ENCODE measurements at regions not wholly inside any gene's neighbourhood (a gene's known extent, or its start where the extent isn't known, plus 50 kb on each side); places are given as distances from the start of the nearest gene placed in this dataset.

DNA sequence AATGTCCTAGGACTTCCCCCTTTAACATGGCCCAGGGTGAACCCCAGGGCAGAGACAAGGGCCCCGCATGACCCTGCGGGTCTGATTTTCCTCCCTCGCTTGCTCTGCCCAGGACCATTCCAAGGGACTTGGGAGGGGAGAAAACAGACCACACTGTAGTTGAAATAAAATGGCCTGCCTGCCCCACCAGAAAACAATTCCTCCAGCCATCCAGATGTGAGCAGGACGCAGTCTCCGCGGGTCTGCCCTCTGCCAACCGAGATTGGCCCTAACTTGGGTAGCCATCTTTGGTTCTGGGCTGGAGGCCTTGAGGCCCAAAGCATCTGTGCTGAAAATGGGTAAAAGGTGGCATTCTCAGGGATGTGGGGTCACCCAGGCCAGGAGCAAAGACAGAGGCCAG lies 75.5 kb downstream of the RFLNA start:
- Histone ChIP-seq H3K27me3 (ENCODE audit: control insufficient read depth in 2 of 2, insufficient read depth in 2 of 2, low read length in 2 of 2) (no peaks in the 10 kb centered on the region), H3K4me2 (replicated peaks; ENCODE audit: extremely low read depth, low read length, poor library complexity, severe bottlenecking) (no peak overlapping the region), H3K27ac (ENCODE audit: low read depth in 1 of 2, low read length in 2 of 2) (no peak overlapping the region), H3K4me3 (replicated peaks in 1 of 3; ENCODE audit: low read depth in 2 of 3, low read length in 3 of 3) (no peak overlapping the region), H3K9me3 (replicated peaks in 1 of 2; ENCODE audit: control insufficient read depth in 1 of 2, insufficient read depth in 1 of 2, low read length in 2 of 2) (no peaks in the 10 kb centered on the region), H4K20me1 (ENCODE audit: insufficient read depth, low read length) (peaks cover 94% of the 10 kb centered on the region), H3K36me3 (replicated peaks in 1 of 2; ENCODE audit: control insufficient read depth in 1 of 2, insufficient read depth in 2 of 2, low read length in 2 of 2) (peaks cover 82 to 92% of the 10 kb centered on the region in 2 donors), H3K4me1 (ENCODE audit: control insufficient read depth in 1 of 2, insufficient read depth in 2 of 2, low read length in 2 of 2) (no peaks in the 10 kb centered on the region), H2AFZ (ENCODE audit: insufficient read depth, low read depth, low read length, poor library complexity, severe bottlenecking) (no peak overlapping the region), H3K9ac (ENCODE audit: insufficient read depth, low read length, poor library complexity, severe bottlenecking) (no peak overlapping the region), H3K79me2 (ENCODE audit: insufficient read depth, low read length) (peaks cover 21% of the 10 kb centered on the region)
- DNase-seq: no peak
- no peaks in the 10 kb centered on the region for H3K27me3 Mint-ChIP-seq (ENCODE audit: low read depth in 3 of 3)
- intact Hi-C loops (cut with micrococcal nuclease): no loop called here
- WGBS (ENCODE audit: insufficient coverage): 98% methylated on average over 7 of the region's 7 CpGs
- peaks cover 59 to 85% of the 10 kb centered on the region in 2 donors for H3K36me3 Mint-ChIP-seq
- no peaks in the 10 kb centered on the region for H3K4me1 Mint-ChIP-seq
- TF ChIP-seq CTCF (IDR thresholded peaks at IDR 0.05): no peak
- peak overlapping the region in 2 of 7 donors; percentile 36 to 48 for H3K27ac Mint-ChIP-seq
- H3K9me3 Mint-ChIP-seq: peaks cover 0 to 2% (median 0%) of the 10 kb centered on the region in 7 donors
- no peak overlapping the region for H3K4me3 Mint-ChIP-seq

GRCh38 chr12:124369827-124370378 lies 75.0 kb downstream of the RFLNA start:
- peaks cover 82 to 92% of the 10 kb centered on the region in 2 donors for H3K36me3 ChIP-seq (replicated peaks in 1 of 2; ENCODE audit: control insufficient read depth in 1 of 2, insufficient read depth in 2 of 2, low read length in 2 of 2)
- H3K4me2 ChIP-seq (replicated peaks; ENCODE audit: extremely low read depth, low read length, poor library complexity, severe bottlenecking): no peak overlapping the region
- H2AFZ ChIP-seq (ENCODE audit: insufficient read depth, low read depth, low read length, poor library complexity, severe bottlenecking): no peak overlapping the region
- no peak overlapping the region for H3K27ac Mint-ChIP-seq
- no peak overlapping the region for H3K4me3 Mint-ChIP-seq
- H3K9me3 ChIP-seq (replicated peaks in 1 of 2; ENCODE audit: control insufficient read depth in 1 of 2, insufficient read depth in 1 of 2, low read length in 2 of 2): no peaks in the 10 kb centered on the region
- H3K9ac ChIP-seq (ENCODE audit: insufficient read depth, low read length, poor library complexity, severe bottlenecking): no peak overlapping the region
- H3K79me2 ChIP-seq (ENCODE audit: insufficient read depth, low read length): peaks cover 25% of the 10 kb centered on the region
- peaks cover 0 to 2% (median 0%) of the 10 kb centered on the region in 7 donors for H3K9me3 Mint-ChIP-seq
- DNase-seq: no peak
- 93% methylated on average over 17 of the region's 20 CpGs for WGBS (ENCODE audit: insufficient coverage)
- no peaks in the 10 kb centered on the region for H3K4me1 Mint-ChIP-seq
- peaks cover 94% of the 10 kb centered on the region for H4K20me1 ChIP-seq (ENCODE audit: insufficient read depth, low read length)
- peaks cover 56 to 85% of the 10 kb centered on the region in 2 donors for H3K36me3 Mint-ChIP-seq
- no peak overlapping the region for H3K4me3 ChIP-seq (replicated peaks in 1 of 3; ENCODE audit: low read depth in 2 of 3, low read length in 3 of 3)
- no peaks in the 10 kb centered on the region for H3K4me1 ChIP-seq (ENCODE audit: control insufficient read depth in 1 of 2, insufficient read depth in 2 of 2, low read length in 2 of 2)
- no peaks in the 10 kb centered on the region for H3K27me3 ChIP-seq (ENCODE audit: control insufficient read depth in 2 of 2, insufficient read depth in 2 of 2, low read length in 2 of 2)
- no peak for TF ChIP-seq CTCF (IDR thresholded peaks at IDR 0.05)
- H3K27me3 Mint-ChIP-seq (ENCODE audit: low read depth in 3 of 3): no peaks in the 10 kb centered on the region
- intact Hi-C loops (cut with micrococcal nuclease): no loop called here
- H3K27ac ChIP-seq (ENCODE audit: low read depth in 1 of 2, low read length in 2 of 2): no peak overlapping the region
